Endothelial cell of umbilical vein (primary cell): ENCODE measurements at regions not wholly inside any gene's neighbourhood (a gene's known extent, or its start where the extent isn't known, plus 50 kb on each side); places are given as distances from the start of the nearest gene placed in this dataset.

ENCODE experiments used
- BruUV-seq: library from RNA; stranded (reverse); fragments of 400-500 nt; replicated peaks from 2 replicates; lab custom pipeline; 2021; lab: Mats Ljungman, UMichigan
- CTCF ChIA-PET: fragments of 300-600, 350-600 bp; sonication (Branson Sonifier 250); formaldehyde crosslinking; loops from one replicate; lab custom pipeline; 2021; ENCODE audit warnings: antibody characterized with exemption, inconsistent platforms; lab: Charles Lee
- POLR2A ChIA-PET: fragments of 300-600, 350-600 bp; sonication (Branson Sonifier 250); formaldehyde crosslinking; loops from one replicate; lab custom pipeline; 2021; ENCODE audit warnings: antibody characterized with exemption, inconsistent platforms; lab: Charles Lee
- DNase-seq: peaks from one replicate; pipeline ENCODE4 v3.0.0-alpha.2; 2011; ENCODE audit warnings: low read depth, low spot score
- FAIRE-seq: peaks from 2 replicates; lab custom pipeline; 2011; peaks lifted over from hg19 to GRCh38; lab: Jason Lieb, UNC
- H2AFZ ChIP-seq: 2 replicates; pipeline ENCODE4 v1.6.0; 2012; ENCODE audit warnings: low read depth, low read length, control low read depth, inconsistent platforms
- H3K27ac ChIP-seq: 2 replicates; pipeline ENCODE4 v1.5.1; 2011; ENCODE audit warnings: low read depth, mild to moderate bottlenecking, control low read depth, low read length, moderate library complexity; ENCODE audit not compliant: insufficient read depth
- H3K27me3 ChIP-seq, 2 experiments: 2 replicates each; pipeline versions ENCODE4 v1.6.0 to v1.6.1; 2011; ENCODE audit warnings: low read length in 2 of 2, mixed read lengths in 1 of 2; ENCODE audit not compliant: control insufficient read depth in 2 of 2, insufficient read depth in 2 of 2
- H3K36me3 ChIP-seq, 2 experiments: 2 replicates in 1 of 2; 3 replicates in 1 of 2; pipeline ENCODE4 v1.5.1; 2011; ENCODE audit warnings: low read length in 2 of 2, mild to moderate bottlenecking in 1 of 2, moderate library complexity in 1 of 2; ENCODE audit not compliant: control insufficient read depth in 2 of 2, insufficient read depth in 2 of 2; ENCODE audit errors: extremely low read depth in 1 of 2
- H3K4me1 ChIP-seq: 3 replicates; pipeline ENCODE4 v1.5.1; 2011; ENCODE audit warnings: mild to moderate bottlenecking, low read length; ENCODE audit not compliant: control insufficient read depth, insufficient read depth; ENCODE audit errors: extremely low read depth
- H3K4me2 ChIP-seq: 2 replicates; pipeline ENCODE4 v1.6.1; 2011; ENCODE audit warnings: low read length, control low read depth, mixed read lengths; ENCODE audit not compliant: insufficient read depth
- H3K4me3 ChIP-seq, 3 experiments: fragments of 200-600 bp in 1 of 3; sonication (generic), shearing (Covaris generic) in 1 of 3; replicated peaks in 1 of 3; 2 replicates each; pipeline ENCODE4 v1.5.1; 2011 to 2016; ENCODE audit warnings: control low read depth in 3 of 3, low read length in 3 of 3, mild to moderate bottlenecking in 2 of 3, inconsistent platforms in 1 of 3, low read depth in 1 of 3, moderate library complexity in 1 of 3; ENCODE audit not compliant: insufficient read depth in 1 of 3
- H3K79me2 ChIP-seq: 2 replicates; pipeline ENCODE4 v1.6.0; 2012; ENCODE audit warnings: low read length, inconsistent platforms; ENCODE audit not compliant: control insufficient read depth, insufficient read depth
- H3K9ac ChIP-seq: replicated peaks from 2 replicates; pipeline ENCODE3; 2011; ENCODE audit warnings: low read length, control low read depth; ENCODE audit not compliant: insufficient read depth; ENCODE audit errors: extremely low read depth
- H3K9me1 ChIP-seq: replicated peaks from 3 replicates; pipeline ENCODE4 v1.6.0; 2011; ENCODE audit warnings: mild to moderate bottlenecking, low read length; ENCODE audit not compliant: control insufficient read depth, insufficient read depth; ENCODE audit errors: extremely low read depth
- H3K9me3 ChIP-seq: replicated peaks from 2 replicates; pipeline ENCODE4 v1.5.1; 2012; ENCODE audit warnings: low read length, inconsistent platforms; ENCODE audit not compliant: control insufficient read depth, insufficient read depth
- H4K20me1 ChIP-seq: replicated peaks from 2 replicates; pipeline ENCODE3; 2011; ENCODE audit warnings: mild to moderate bottlenecking, low read length; ENCODE audit not compliant: control insufficient read depth, insufficient read depth; ENCODE audit errors: extremely low read depth
- EZH2 ChIP-seq: IDR thresholded peaks from 2 replicates; pipeline ENCODE4 v1.6.1; 2012; ENCODE audit warnings: borderline replicate concordance, low read depth, mild to moderate bottlenecking, moderate library complexity, low read length, inconsistent platforms; ENCODE audit not compliant: severe bottlenecking
- FOS ChIP-seq: IDR thresholded peaks from 2 replicates; pipeline ENCODE4 v1.6.1; 2011; ENCODE audit warnings: mild to moderate bottlenecking, low read length, moderate library complexity, borderline replicate concordance; ENCODE audit not compliant: insufficient read depth
- GATA2 ChIP-seq: IDR thresholded peaks from 2 replicates; pipeline ENCODE4 v1.7.0; 2011; ENCODE audit warnings: low read depth, mild to moderate bottlenecking, moderate library complexity, mixed read lengths, low read length; ENCODE audit not compliant: insufficient read length, insufficient read depth
- JUN ChIP-seq: IDR thresholded peaks from 2 replicates; pipeline ENCODE4 v1.6.1; 2011; ENCODE audit warnings: borderline replicate concordance, low read depth; ENCODE audit not compliant: insufficient read length, insufficient read depth
- MAX ChIP-seq: IDR thresholded peaks from 2 replicates; pipeline ENCODE4 v1.6.1; 2011; ENCODE audit not compliant: insufficient read depth, insufficient read length
- MYC ChIP-seq: IDR thresholded peaks from one replicate; pipeline ENCODE4 v1.6.1; 2011; ENCODE audit warnings: mild to moderate bottlenecking, low read depth, low read length
- POLR2A ChIP-seq: IDR thresholded peaks from 2 replicates; pipeline ENCODE4 v1.6.1; 2012; ENCODE audit warnings: low read depth, mild to moderate bottlenecking, control low read depth, low read length
- POLR2AphosphoS5 ChIP-seq: IDR thresholded peaks from 2 replicates; pipeline ENCODE4 v1.6.1; 2012; ENCODE audit warnings: low read depth, mild to moderate bottlenecking, control low read depth, low read length, moderate library complexity; ENCODE audit not compliant: insufficient read depth
- dilution Hi-C: fragments of 300-500 bp; cut with MboI; formaldehyde crosslinking; loops from one replicate; pipeline ENCODE4 v1.15.0; 2019; ENCODE audit warnings: low sequenced_read_pairs; ENCODE audit not compliant: extremely low pct_ligation_motif_present
- intact Hi-C: fragments of 100-400 bp; cut with micrococcal nuclease; formaldehyde crosslinking; loops from one replicate; pipeline ENCODE4 v1.10.0; 2022
- TF ChIP-seq, protein P1 (sequence below), 2 donors: IDR thresholded peaks; 1 replicate in 1 of 2; 2 replicates in 1 of 2; pipeline ENCODE4 v1.5.1; 2011; ENCODE audit warnings: low read length in 2 of 2, mild to moderate bottlenecking in 2 of 2, moderate library complexity in 2 of 2, control low read depth in 1 of 2, inconsistent platforms in 1 of 2, low read depth in 1 of 2; ENCODE audit not compliant: insufficient read depth in 1 of 2; ENCODE audit errors: extremely low read depth in 1 of 2

GRCh38 chr3:43873723-43874122, 183.0 kb downstream of the ABHD5 start:
- DNase-seq (no peak), FAIRE-seq (no peak)
- no peaks in the 10 kb centered on the region for H4K20me1 ChIP-seq
- H3K27ac ChIP-seq: no peak overlapping the region
- no peaks in the 10 kb centered on the region for H3K36me3 ChIP-seq
- H3K4me2 ChIP-seq: no peak overlapping the region
- no TSS peak for BruUV-seq
- POLR2A ChIA-PET: no interaction called here
- intact Hi-C loops (loop anchor here (2.0 to 5.0 kb wide), 2 partner anchors 166 to 183 kb away; partner anchors contain the start of gene ABHD5), dilution Hi-C loops (no loop called here)
- H3K27me3 ChIP-seq: peaks cover 0 to 2% of the 10 kb centered on the region in 2 experiments
- H3K9me1 ChIP-seq: no peaks in the 10 kb centered on the region
- peaks cover 49% of the 10 kb centered on the region for H3K4me1 ChIP-seq
- H3K9ac ChIP-seq: no peak overlapping the region
- CTCF ChIA-PET: interaction anchor here (11.9 kb wide), 1 partner anchor 17 kb away, joined by 140 read pairs; no protein-coding TSS in a partner anchor
- peak overlapping the region; percentile 14 for H2AFZ ChIP-seq
- H3K79me2 ChIP-seq: no peaks in the 10 kb centered on the region
- H3K4me3 ChIP-seq: no peak overlapping the region
- TF ChIP-seq, protein P1, sequence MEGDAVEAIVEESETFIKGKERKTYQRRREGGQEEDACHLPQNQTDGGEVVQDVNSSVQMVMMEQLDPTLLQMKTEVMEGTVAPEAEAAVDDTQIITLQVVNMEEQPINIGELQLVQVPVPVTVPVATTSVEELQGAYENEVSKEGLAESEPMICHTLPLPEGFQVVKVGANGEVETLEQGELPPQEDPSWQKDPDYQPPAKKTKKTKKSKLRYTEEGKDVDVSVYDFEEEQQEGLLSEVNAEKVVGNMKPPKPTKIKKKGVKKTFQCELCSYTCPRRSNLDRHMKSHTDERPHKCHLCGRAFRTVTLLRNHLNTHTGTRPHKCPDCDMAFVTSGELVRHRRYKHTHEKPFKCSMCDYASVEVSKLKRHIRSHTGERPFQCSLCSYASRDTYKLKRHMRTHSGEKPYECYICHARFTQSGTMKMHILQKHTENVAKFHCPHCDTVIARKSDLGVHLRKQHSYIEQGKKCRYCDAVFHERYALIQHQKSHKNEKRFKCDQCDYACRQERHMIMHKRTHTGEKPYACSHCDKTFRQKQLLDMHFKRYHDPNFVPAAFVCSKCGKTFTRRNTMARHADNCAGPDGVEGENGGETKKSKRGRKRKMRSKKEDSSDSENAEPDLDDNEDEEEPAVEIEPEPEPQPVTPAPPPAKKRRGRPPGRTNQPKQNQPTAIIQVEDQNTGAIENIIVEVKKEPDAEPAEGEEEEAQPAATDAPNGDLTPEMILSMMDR (IDR thresholded peaks at IDR 0.05; ENCODE audit: extremely low read depth in 1 of 2, insufficient read depth in 1 of 2, low read depth in 1 of 2, low read length in 2 of 2): no peak
- TF ChIP-seq EZH2: no peak
- TF ChIP-seq POLR2A: no peak
- TF ChIP-seq MAX: no peak
- no peak for TF ChIP-seq GATA2
- TF ChIP-seq JUN: no peak
- no peak for TF ChIP-seq FOS
- TF ChIP-seq MYC: no peak
- no peak for TF ChIP-seq POLR2AphosphoS5
- no peaks in the 10 kb centered on the region for H3K9me3 ChIP-seq
